GM18873 (cell line): ENCODE measurements at regions not wholly inside any gene's neighbourhood (a gene's known extent, or its start where the extent isn't known, plus 50 kb on each side); places are given as distances from the start of the nearest gene placed in this dataset.

Source experiments
- ATAC-seq: cut with Tn5 transposase; IDR thresholded peaks from one replicate; pipeline ENCODE4 v1.9.1; 2021; ENCODE audit warnings: mild to moderate bottlenecking, moderate library complexity, moderate number of reproducible peaks; ENCODE audit not compliant: unreplicated experiment, low FRiP score

DNA sequence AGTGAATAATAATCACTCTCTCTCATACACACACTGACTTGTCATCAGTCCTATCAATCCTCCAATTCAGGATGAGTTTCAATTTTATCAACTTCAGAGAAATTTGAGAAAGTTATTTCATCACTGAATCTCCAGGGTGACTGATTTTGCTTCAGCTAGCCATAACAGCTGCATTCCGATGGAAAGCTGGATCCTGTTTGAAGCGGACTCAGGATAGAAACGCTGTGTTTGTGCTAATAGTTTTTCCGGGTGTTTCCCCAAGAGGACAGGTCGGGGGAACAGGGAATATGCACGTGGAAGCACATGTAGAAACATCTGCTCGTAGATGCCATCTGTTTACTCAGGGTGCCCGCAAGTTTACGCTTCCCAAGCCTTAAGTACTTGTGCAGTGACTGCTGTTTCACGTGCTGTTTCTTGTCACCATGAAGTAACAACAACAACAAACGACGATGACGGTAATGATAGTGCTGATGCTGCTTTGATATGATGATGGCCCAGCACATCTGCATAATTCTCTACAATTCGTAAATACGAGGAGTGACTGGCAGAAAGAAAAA, 263.7 kb upstream of the DAPK1 start:
- ATAC-seq = no peak

GRCh38 chr9:87234854-87235253, 262.8 kb upstream of the DAPK1 start:
- no peak for ATAC-seq

GRCh38 chr9:87236546-87236945, 261.1 kb upstream of the DAPK1 start:
- ATAC-seq = no peak

DNA sequence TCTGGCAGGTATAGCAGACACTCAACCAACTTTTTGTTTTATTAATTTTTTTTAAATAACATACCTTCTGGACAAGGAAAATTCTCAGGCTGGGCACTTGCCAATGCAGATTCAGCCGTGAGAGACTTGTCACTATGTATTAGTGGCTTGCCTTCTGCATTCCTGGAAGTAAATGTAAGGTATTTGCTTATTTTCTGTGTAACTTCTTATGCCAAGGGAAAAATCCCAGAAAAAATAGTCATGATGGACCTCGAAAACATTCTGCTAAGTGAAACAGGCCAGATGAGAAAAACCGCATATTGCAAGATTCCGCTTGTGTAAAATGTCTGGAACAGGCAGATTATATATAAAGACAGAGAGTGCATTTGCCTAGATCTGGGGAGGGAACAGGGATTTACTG, 260.3 kb upstream of the DAPK1 start:
- ATAC-seq = no peak

DNA sequence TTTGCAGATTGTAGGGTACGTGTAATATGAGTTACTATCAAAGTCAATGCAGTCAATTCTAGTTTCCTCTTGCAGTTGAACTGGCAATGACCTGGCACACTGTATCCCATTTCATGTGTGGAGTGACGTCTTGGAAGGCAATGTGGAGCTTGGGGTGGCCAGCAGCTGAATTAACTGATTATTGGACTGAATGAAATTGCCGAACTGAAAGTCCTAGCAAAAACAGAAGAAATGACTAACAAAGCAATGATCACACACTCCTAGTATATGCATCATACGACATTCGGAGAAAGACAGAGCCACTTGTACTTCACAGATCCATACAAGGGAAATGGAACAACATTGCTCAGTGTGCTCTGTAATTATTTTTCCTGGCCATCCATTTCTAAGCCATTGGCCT, 259.1 kb upstream of the DAPK1 start:
- no peak for ATAC-seq

- no peak for ATAC-seq
These were observed 258.4 kb upstream of the DAPK1 start for GRCh38 chr9:87239312-87239711.

GRCh38 chr9:87243602-87244001, 254.1 kb upstream of the DAPK1 start:
- ATAC-seq = no peak

DNA sequence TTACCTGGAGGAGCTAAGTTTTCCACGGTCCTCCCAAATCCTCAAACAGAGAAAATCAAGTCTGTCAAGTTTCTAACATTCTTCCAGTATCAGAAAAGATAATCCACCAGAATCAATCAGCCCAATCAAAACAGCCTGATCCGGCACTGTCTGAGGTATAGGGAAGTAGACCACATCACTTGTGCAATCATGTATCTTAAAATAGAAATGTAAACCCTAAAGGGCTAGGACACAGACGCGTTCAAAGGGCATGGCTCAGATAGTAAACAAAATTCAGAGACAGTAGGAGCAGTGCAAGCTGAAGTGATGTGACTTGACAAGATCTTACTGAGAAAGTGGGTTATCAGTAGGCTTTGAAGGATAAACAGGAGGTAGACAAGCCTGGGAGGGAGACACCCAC, 252.4 kb upstream of the DAPK1 start:
- no peak for ATAC-seq

DNA sequence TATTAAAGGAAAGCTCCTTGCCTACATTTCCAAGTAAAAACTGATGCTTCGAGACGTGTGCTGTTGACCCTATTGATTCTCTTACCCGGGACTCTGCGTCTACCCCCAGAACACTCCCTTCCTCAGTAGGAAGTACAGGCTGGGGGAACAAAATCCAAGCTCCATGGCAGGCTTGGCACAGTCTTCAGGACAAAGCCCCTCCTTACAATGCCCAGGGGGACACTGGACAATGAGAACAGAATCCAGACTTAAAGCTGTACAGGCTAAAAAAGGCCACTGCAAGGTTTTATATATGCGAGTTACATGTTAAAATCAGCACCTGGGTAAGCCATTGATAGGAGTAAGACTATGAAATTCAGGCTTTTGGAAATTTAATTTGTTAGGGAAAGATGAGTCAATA, 250.6 kb upstream of the DAPK1 start:
- no peak for ATAC-seq

- ATAC-seq = no peak
These were observed 248.6 kb upstream of the DAPK1 start for GRCh38 chr9:87249029-87249428.

DNA sequence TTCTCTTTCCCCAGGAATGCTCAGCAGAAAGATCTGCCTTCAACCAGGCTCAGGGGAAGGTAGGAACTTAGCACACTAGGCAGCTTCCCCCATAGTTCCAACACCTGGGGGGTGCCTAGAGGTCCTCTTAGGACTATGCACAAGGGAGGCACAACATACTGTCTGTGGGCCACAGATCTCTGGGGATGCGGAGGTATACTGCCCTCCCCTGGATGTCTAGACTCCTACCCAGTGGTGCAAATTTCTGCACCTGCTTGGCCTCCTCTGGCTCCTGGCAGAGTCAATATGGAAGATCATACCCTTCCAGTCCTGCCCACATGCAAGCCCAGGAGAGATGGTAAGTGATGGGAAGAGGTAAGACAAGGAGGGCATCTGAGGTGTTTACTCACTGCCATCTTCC, 247.5 kb upstream of the DAPK1 start:
- no peak for ATAC-seq

DNA sequence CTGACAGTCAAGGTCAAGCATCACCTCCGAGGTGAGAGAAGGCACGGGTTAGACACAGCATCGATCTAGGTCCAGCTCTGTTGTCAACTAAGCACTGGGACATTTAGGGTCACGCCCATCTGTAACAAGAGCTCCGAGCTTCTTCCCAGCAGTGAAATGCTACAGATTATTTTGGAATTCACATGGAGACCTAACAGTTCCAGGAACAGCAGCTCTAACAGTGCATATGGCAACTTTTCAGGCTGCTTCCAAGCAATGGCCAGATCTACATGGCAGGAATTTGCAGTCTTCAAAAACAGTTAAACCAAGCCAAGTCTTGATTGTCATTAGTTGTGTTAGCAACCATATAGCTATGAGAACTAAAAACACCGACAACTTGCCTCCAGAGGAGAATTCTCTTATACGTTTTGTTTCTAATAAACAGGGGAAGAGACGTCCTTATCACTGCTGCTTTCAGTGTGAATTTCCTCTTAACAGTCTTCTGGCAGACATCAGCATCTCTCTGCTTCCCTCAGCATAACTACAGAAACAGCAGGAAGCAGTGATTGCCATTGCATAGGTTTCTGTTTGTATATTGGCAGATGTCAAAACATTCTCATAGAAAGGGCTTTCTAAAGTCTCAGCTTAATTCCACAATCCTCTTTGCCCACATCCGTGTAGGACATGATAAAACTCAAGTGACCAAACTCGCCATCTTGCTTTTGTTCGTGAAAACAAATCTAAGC, 242.1 kb upstream of the DAPK1 start:
- no peak for ATAC-seq

- no peak for ATAC-seq
These were observed 240.7 kb upstream of the DAPK1 start for GRCh38 chr9:87256973-87257372.

DNA sequence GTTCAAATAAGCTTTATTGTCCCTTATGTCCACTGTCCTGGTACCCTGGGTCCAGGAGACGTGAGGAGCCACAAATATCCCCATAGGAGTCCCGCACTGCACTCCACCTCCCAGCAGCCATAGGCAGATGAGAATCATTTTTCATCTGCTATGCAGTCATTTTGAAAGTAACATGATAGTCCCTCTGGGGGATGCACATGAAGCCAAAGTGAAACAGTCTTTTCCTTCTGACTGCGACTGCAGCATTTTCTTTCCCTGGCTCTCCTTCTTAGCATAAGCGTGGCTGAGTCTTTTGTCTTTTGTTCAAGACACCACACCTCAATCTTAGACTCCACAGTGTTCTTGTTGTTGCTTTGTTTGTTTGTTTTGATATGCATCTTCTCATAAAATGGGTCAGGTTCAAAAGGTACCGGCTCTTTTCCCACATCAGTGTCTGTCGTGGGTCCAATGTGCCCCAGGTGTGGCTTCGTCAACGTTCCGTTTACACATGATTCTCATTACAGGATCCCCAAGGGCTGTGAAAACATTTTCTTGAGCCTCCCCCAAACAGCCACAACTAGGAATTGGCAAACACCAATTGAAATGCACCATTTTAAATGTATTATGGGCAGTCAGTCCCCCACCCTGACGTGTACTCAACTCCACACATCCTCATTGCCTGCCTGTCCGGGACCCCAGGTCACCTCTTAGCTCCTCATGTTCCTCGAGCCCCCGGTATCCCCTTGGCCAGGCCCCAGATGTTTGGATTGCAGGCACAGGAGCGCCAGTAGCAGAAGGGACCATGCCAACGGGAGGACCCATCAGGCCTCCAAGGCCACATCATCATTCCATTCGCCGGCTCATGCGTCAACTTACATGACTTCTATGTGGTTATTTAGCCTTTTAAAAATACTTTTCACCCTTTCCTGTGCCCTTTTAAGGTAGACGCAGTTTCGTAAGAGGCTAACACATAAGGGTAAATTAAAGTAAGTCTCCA, 237.8 kb upstream of the DAPK1 start:
- ATAC-seq = no peak

GRCh38 chr9:87263291-87263690, 234.4 kb upstream of the DAPK1 start:
- no peak for ATAC-seq

DNA sequence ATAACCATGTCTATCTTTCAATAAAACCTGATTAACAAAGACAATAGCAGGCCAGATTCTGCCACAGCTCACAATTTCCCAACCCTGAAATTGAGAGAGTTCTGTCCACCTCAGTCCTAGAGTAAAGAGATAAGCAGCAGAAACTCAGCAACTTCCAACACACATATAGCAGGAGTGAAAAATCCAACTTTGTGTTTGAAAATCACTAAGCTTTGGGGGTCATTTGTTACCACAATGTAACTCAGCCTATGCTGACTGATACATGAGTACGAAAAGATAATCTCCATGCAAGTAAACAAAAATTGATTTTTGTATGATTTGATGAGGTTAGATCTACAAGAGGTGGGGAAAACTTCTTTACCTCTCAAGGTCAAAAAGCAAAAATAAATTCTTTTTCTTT, 231.0 kb upstream of the DAPK1 start:
- no peak for ATAC-seq

DNA sequence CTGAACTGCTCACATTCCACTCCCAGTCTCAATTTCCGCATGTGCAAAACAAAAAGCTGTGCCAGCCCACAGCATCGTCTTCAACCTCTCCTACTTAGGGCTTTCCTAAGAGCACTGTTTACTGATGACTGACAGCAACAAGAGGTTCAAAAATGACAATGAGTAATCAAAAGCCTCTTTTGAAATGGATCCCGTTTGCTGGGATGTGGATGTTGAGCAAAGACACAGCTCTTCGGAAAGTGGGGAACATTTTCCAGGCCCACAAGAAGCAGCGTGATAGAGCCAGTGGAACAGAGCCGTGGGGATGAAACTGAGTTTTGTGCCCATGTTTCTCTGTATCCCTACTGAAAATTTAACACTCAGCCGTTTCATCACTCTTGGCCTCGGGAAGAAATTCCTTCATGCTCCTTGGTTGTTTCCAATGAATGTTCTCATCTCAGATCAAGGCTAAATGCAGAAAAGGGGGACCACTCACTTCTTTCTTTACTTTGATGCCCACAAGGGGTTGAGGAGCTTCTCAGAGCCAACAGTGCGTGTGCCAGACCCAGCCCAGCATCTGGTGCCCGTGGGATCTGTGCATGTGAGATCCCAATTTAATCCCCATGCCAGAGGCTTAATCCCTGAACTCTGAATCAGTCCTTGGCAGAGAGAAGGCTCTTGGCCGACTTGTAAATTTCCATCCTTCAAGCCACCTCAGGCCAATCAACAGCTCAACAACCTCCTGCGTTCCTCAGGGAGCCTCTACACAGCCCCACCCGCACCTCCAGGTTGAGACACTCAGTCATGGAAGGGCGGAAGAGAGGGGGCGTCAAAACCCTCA, 230.2 kb upstream of the DAPK1 start:
- ATAC-seq = no peak

- no peak for ATAC-seq
These were observed 228.1 kb upstream of the DAPK1 start for GRCh38 chr9:87269296-87270176.

GRCh38 chr9:87270221-87270847, 227.3 kb upstream of the DAPK1 start:
- no peak for ATAC-seq
